Naive thymus-derived CD8-positive, alpha-beta T cell (primary cell): ENCODE measurements at regions not wholly inside any gene's neighbourhood (a gene's known extent, or its start where the extent isn't known, plus 50 kb on each side); places are given as distances from the start of the nearest gene placed in this dataset.

Experiments
- ATAC-seq, 2 donors: fragments of 150-1000 bp; cut with Tn5 transposase in 1 of 2; sonication (Bioruptor Pico), chemical (Tn5 transposase) in 1 of 2; 1 replicate in 1 of 2; 2 replicates in 1 of 2; pipeline ENCODE4 v1.10.0; 2021; ENCODE audit warnings: mild to moderate bottlenecking in 2 of 2, moderate library complexity in 2 of 2
- POLR2A ChIA-PET: fragments of 350-600 bp; sonication (Branson Sonifier 250); formaldehyde crosslinking; loops from one replicate; lab custom pipeline; 2021; ENCODE audit warnings: antibody characterized with exemption; lab: Charles Lee
- DNase-seq, 10 donors: peaks; one replicate each; pipeline versions ENCODE4 v3.0.0 to v3.0.0-alpha.2; 2020 to 2022
- H3K27ac Mint-ChIP-seq, 10 donors: one replicate each; pipeline ENCODE4 v1.8.0; 2020 to 2022; ENCODE audit warnings: mild to moderate bottlenecking in 10 of 10, mixed read lengths in 10 of 10, moderate library complexity in 4 of 10, inconsistent platforms in 1 of 10
- H3K27me3 Mint-ChIP-seq, 5 donors: one replicate each; pipeline ENCODE4 v1.8.0; 2021 to 2022; ENCODE audit warnings: mixed read lengths in 5 of 5
- H3K36me3 Mint-ChIP-seq, 3 donors: one replicate each; pipeline ENCODE4 v1.8.0; 2020 to 2022; ENCODE audit warnings: mixed read lengths in 3 of 3, mild to moderate bottlenecking in 2 of 3, inconsistent platforms in 1 of 3
- H3K4me1 Mint-ChIP-seq, 4 donors: one replicate each; pipeline ENCODE4 v1.8.0; 2021 to 2022; ENCODE audit warnings: mixed read lengths in 4 of 4
- H3K4me3 Mint-ChIP-seq, 10 donors: one replicate each; pipeline ENCODE4 v1.8.0; 2020 to 2022; ENCODE audit warnings: mild to moderate bottlenecking in 10 of 10, mixed read lengths in 10 of 10, moderate library complexity in 6 of 10, inconsistent platforms in 1 of 10
- H3K9me3 Mint-ChIP-seq, 9 donors: one replicate each; pipeline ENCODE4 v1.8.0; 2020 to 2022; ENCODE audit warnings: mixed read lengths in 9 of 9, mild to moderate bottlenecking in 3 of 9, inconsistent platforms in 1 of 9, moderate library complexity in 1 of 9

- DNase-seq (no peak), ATAC-seq (no peak)
- no peaks in the 10 kb centered on the region for H3K4me1 Mint-ChIP-seq
- POLR2A ChIA-PET: no interaction called here
- no peak overlapping the region for H3K4me3 Mint-ChIP-seq
- no peaks in the 10 kb centered on the region for H3K36me3 Mint-ChIP-seq
- H3K9me3 Mint-ChIP-seq: no peaks in the 10 kb centered on the region
- H3K27ac Mint-ChIP-seq: no peak overlapping the region
- peaks cover 0 to 3% (median 0%) of the 10 kb centered on the region in 5 donors for H3K27me3 Mint-ChIP-seq
Observed at GRCh38 chr18:73835656-73836364, 311.8 kb downstream of the FBXO15 start.

- Mint-ChIP-seq H3K4me1 (no peaks in the 10 kb centered on the region), H3K4me3 (no peak overlapping the region), H3K36me3 (no peaks in the 10 kb centered on the region), H3K27ac (no peak overlapping the region), H3K27me3 (peaks cover 0 to 3% (median 0%) of the 10 kb centered on the region in 5 donors), H3K9me3 (no peaks in the 10 kb centered on the region)
- ATAC-seq: no peak
- POLR2A ChIA-PET: no interaction called here
- DNase-seq: no peak
Observed at GRCh38 chr18:73835039-73835438, 312.6 kb downstream of the FBXO15 start.

- Mint-ChIP-seq H3K36me3 (no peaks in the 10 kb centered on the region), H3K27me3 (peaks cover 0 to 2% (median 0%) of the 10 kb centered on the region in 5 donors), H3K9me3 (peaks cover 0 to 2% (median 0%) of the 10 kb centered on the region in 9 donors), H3K4me1 (no peaks in the 10 kb centered on the region), H3K27ac (no peak overlapping the region), H3K4me3 (no peak overlapping the region)
- no peak for ATAC-seq
- POLR2A ChIA-PET: no interaction called here
- no peak for DNase-seq
Observed at GRCh38 chr18:73831688-73832087, 315.9 kb downstream of the FBXO15 start.

GRCh38 chr18:73829146-73829545, 318.5 kb downstream of the FBXO15 start:
- no peaks in the 10 kb centered on the region for H3K36me3 Mint-ChIP-seq
- DNase-seq: no peak
- H3K4me1 Mint-ChIP-seq: no peaks in the 10 kb centered on the region
- H3K27ac Mint-ChIP-seq: no peak overlapping the region
- ATAC-seq: no peak
- H3K27me3 Mint-ChIP-seq: peaks cover 0 to 10% (median 0%) of the 10 kb centered on the region in 5 donors
- peaks cover 0 to 2% (median 0%) of the 10 kb centered on the region in 9 donors for H3K9me3 Mint-ChIP-seq
- H3K4me3 Mint-ChIP-seq: no peak overlapping the region
- POLR2A ChIA-PET: no interaction called here

- H3K9me3 Mint-ChIP-seq: peaks cover 0 to 2% (median 0%) of the 10 kb centered on the region in 9 donors
- POLR2A ChIA-PET: no interaction called here
- no peak for ATAC-seq
- no peak overlapping the region for H3K4me3 Mint-ChIP-seq
- no peak overlapping the region for H3K27ac Mint-ChIP-seq
- H3K36me3 Mint-ChIP-seq: no peaks in the 10 kb centered on the region
- no peaks in the 10 kb centered on the region for H3K4me1 Mint-ChIP-seq
- no peak for DNase-seq
- peaks cover 0 to 10% (median 0%) of the 10 kb centered on the region in 5 donors for H3K27me3 Mint-ChIP-seq
Observed at GRCh38 chr18:73827801-73828200, 319.8 kb downstream of the FBXO15 start.

GRCh38 chr18:73826098-73826497, 321.5 kb downstream of the FBXO15 start:
- H3K27me3 Mint-ChIP-seq: peaks cover 0 to 10% (median 0%) of the 10 kb centered on the region in 5 donors
- H3K27ac Mint-ChIP-seq: no peak overlapping the region
- POLR2A ChIA-PET: no interaction called here
- H3K9me3 Mint-ChIP-seq: peaks cover 0 to 2% (median 0%) of the 10 kb centered on the region in 9 donors
- no peaks in the 10 kb centered on the region for H3K36me3 Mint-ChIP-seq
- H3K4me1 Mint-ChIP-seq: no peaks in the 10 kb centered on the region
- no peak for DNase-seq
- no peak overlapping the region for H3K4me3 Mint-ChIP-seq
- ATAC-seq: no peak

- Mint-ChIP-seq H3K27me3 (peaks cover 0 to 10% (median 2%) of the 10 kb centered on the region in 5 donors), H3K4me1 (no peaks in the 10 kb centered on the region), H3K4me3 (no peak overlapping the region), H3K9me3 (no peaks in the 10 kb centered on the region), H3K27ac (no peak overlapping the region), H3K36me3 (no peaks in the 10 kb centered on the region)
- POLR2A ChIA-PET: no interaction called here
- DNase-seq (no peak), ATAC-seq (no peak)
Observed at GRCh38 chr18:73824671-73825070, 323.0 kb downstream of the FBXO15 start.

GRCh38 chr18:73812423-73812822, 335.2 kb downstream of the FBXO15 start:
- Mint-ChIP-seq H3K4me3 (no peak overlapping the region), H3K36me3 (no peaks in the 10 kb centered on the region), H3K4me1 (no peaks in the 10 kb centered on the region), H3K27ac (no peak overlapping the region), H3K9me3 (peaks cover 0 to 5% (median 0%) of the 10 kb centered on the region in 9 donors), H3K27me3 (peaks cover 0 to 7% (median 2%) of the 10 kb centered on the region in 5 donors)
- POLR2A ChIA-PET: no interaction called here
- no peak for DNase-seq
- no peak for ATAC-seq

GRCh38 chr18:73807551-73808192, 340.0 kb downstream of the FBXO15 start:
- Mint-ChIP-seq H3K27me3 (peaks cover 0 to 13% (median 0%) of the 10 kb centered on the region in 5 donors), H3K4me1 (no peaks in the 10 kb centered on the region), H3K4me3 (no peak overlapping the region), H3K36me3 (no peaks in the 10 kb centered on the region), H3K27ac (no peak overlapping the region), H3K9me3 (peaks cover 0 to 2% (median 0%) of the 10 kb centered on the region in 9 donors)
- ATAC-seq (no peak), DNase-seq (no peak)
- POLR2A ChIA-PET: no interaction called here

- H3K4me3 Mint-ChIP-seq: no peak overlapping the region
- no peak overlapping the region for H3K27ac Mint-ChIP-seq
- H3K27me3 Mint-ChIP-seq: peaks cover 0 to 11% (median 2%) of the 10 kb centered on the region in 5 donors
- no peaks in the 10 kb centered on the region for H3K4me1 Mint-ChIP-seq
- no peak for DNase-seq
- peaks cover 0 to 4% (median 0%) of the 10 kb centered on the region in 9 donors for H3K9me3 Mint-ChIP-seq
- H3K36me3 Mint-ChIP-seq: no peaks in the 10 kb centered on the region
- POLR2A ChIA-PET: no interaction called here
- no peak for ATAC-seq
Observed at GRCh38 chr18:73805991-73806390, 341.6 kb downstream of the FBXO15 start.

GRCh38 chr18:73797419-73797818, 350.2 kb downstream of the FBXO15 start:
- DNase-seq (no peak), ATAC-seq (no peak)
- peaks cover 0 to 9% (median 4%) of the 10 kb centered on the region in 5 donors for H3K27me3 Mint-ChIP-seq
- POLR2A ChIA-PET: no interaction called here
- H3K36me3 Mint-ChIP-seq: no peaks in the 10 kb centered on the region
- H3K4me3 Mint-ChIP-seq: no peak overlapping the region
- H3K9me3 Mint-ChIP-seq: peaks cover 0 to 3% (median 0%) of the 10 kb centered on the region in 9 donors
- H3K27ac Mint-ChIP-seq: no peak overlapping the region
- no peaks in the 10 kb centered on the region for H3K4me1 Mint-ChIP-seq

- no peak overlapping the region for H3K4me3 Mint-ChIP-seq
- no peak for ATAC-seq
- H3K9me3 Mint-ChIP-seq: peaks cover 0 to 4% (median 0%) of the 10 kb centered on the region in 9 donors
Observed at GRCh38 chr18:73793386-73793785, 354.2 kb downstream of the FBXO15 start.

GRCh38 chr18:73791081-73791480, 356.6 kb downstream of the FBXO15 start:
- ATAC-seq: no peak
- H3K27ac Mint-ChIP-seq: no peak overlapping the region

More at GRCh38 chr18:73793386-73793785, 354.2 kb downstream of the FBXO15 start:
- H3K36me3 Mint-ChIP-seq: no peaks in the 10 kb centered on the region
- no peak overlapping the region for H3K27ac Mint-ChIP-seq
- no peak for DNase-seq
- peaks cover 0 to 9% (median 0%) of the 10 kb centered on the region in 5 donors for H3K27me3 Mint-ChIP-seq
- no peaks in the 10 kb centered on the region for H3K4me1 Mint-ChIP-seq
- POLR2A ChIA-PET: no interaction called here

More at GRCh38 chr18:73791081-73791480, 356.6 kb downstream of the FBXO15 start:
- H3K27me3 Mint-ChIP-seq: peaks cover 0 to 3% (median 0%) of the 10 kb centered on the region in 5 donors
- peaks cover 0 to 6% (median 0%) of the 10 kb centered on the region in 9 donors for H3K9me3 Mint-ChIP-seq
- H3K4me1 Mint-ChIP-seq: no peaks in the 10 kb centered on the region
- no peak overlapping the region for H3K4me3 Mint-ChIP-seq
- POLR2A ChIA-PET: no interaction called here
- DNase-seq: no peak
- H3K36me3 Mint-ChIP-seq: no peaks in the 10 kb centered on the region
